Gastroesophageal sphincter (tissue), 4 donors: ENCODE measurements at regions not wholly inside any gene's neighbourhood (a gene's known extent, or its start where the extent isn't known, plus 50 kb on each side); places are given as distances from the start of the nearest gene placed in this dataset.

Experiments
- ATAC-seq: fragments of 150-250 bp; one replicate; pipeline ENCODE4 v1.9.1; 2016; ENCODE audit warnings: mild to moderate bottlenecking, moderate library complexity
- H3K27ac ChIP-seq, 4 donors: fragments of 200-600 bp; sonication (generic) in 3 of 4; 1 replicate in 3 of 4; 2 replicates in 1 of 4; pipeline ENCODE4 v1.5.1; 2016 to 2019
- H3K27me3 ChIP-seq: fragments of 200-600 bp; sonication (generic); one replicate; pipeline ENCODE4 v1.5.1; 2019
- H3K36me3 ChIP-seq, 2 donors: fragments of 200-600 bp; sonication (generic); one replicate each; pipeline ENCODE4 v1.5.1; 2019; ENCODE audit warnings: control low read depth in 1 of 2
- H3K4me1 ChIP-seq, 3 donors: fragments of 200-600 bp; sonication (generic); 1 replicate in 2 of 3; 2 replicates in 1 of 3; pipeline ENCODE4 v1.5.1; 2016 to 2019; ENCODE audit warnings: control low read depth in 2 of 3
- H3K4me3 ChIP-seq, 2 donors: fragments of 200-600 bp; sonication (generic); one replicate each; pipeline ENCODE4 v1.5.1; 2019; ENCODE audit warnings: mild to moderate bottlenecking in 1 of 2, moderate library complexity in 1 of 2
- H3K9me3 ChIP-seq, 3 donors: fragments of 200-600 bp; sonication (generic); one replicate each; pipeline ENCODE4 v1.5.1; 2017 to 2019; ENCODE audit warnings: control low read depth in 2 of 3
- CTCF ChIP-seq, 4 experiments: fragments of 200-600 bp in 2 of 4; fragments of 450-650 bp in 2 of 4; sonication (generic) in 1 of 4; IDR thresholded peaks; one replicate each; pipeline ENCODE4 v1.5.1; 2017 to 2019; ENCODE audit warnings: antibody characterized with exemption in 4 of 4, mild to moderate bottlenecking in 2 of 4, moderate library complexity in 2 of 4
- EP300 ChIP-seq: sonication (generic); formaldehyde crosslinking; IDR thresholded peaks from one replicate; pipeline ENCODE4 v1.6.1; 2017; ENCODE audit warnings: antibody characterized with exemption, mild to moderate bottlenecking
- POLR2A ChIP-seq, 2 donors: fragments of 450-650 bp; IDR thresholded peaks; one replicate each; pipeline ENCODE4 v1.6.1; 2017; ENCODE audit warnings: antibody characterized with exemption in 2 of 2, mild to moderate bottlenecking in 2 of 2, moderate library complexity in 1 of 2
- POLR2AphosphoS5 ChIP-seq: sonication (generic); formaldehyde crosslinking; IDR thresholded peaks from one replicate; pipeline ENCODE4 v1.6.1; 2017; ENCODE audit warnings: antibody characterized with exemption
- WGBS, 2 donors: methylation state at CpG; one replicate each; pipeline ENCODE4 v1.1.5; 2018; ENCODE audit warnings: low coverage in 1 of 2; 5-methylcytosine and 5-hydroxymethylcytosine counted together

- no peaks in the 10 kb centered on the region for H3K27me3 ChIP-seq
- TF ChIP-seq EP300 (no peak), CTCF (IDR thresholded peaks at IDR 0.05) (no peak), POLR2A (IDR thresholded peaks at IDR 0.05) (no peak), POLR2AphosphoS5 (no peak)
- ATAC-seq, result no peak
- 66 to 89% methylated on average over 2 to 4 of the region's 8 CpGs for WGBS, 2 donors
- no peak overlapping the region for H3K4me3 ChIP-seq
- H3K9me3 ChIP-seq, result no peaks in the 10 kb centered on the region
- no peaks in the 10 kb centered on the region for H3K4me1 ChIP-seq
- H3K27ac ChIP-seq, result no peak overlapping the region
- no peaks in the 10 kb centered on the region for H3K36me3 ChIP-seq
Measured at GRCh38 chr3:194990454-194991337, 280.3 kb downstream of the XXYLT1 start.

GRCh38 chr3:194991338-194991654 is 279.7 kb downstream of the XXYLT1 start:
- WGBS, 2 donors, result 59 to 61% methylated on average over 4 of the region's 4 CpGs
- Histone ChIP-seq H3K27me3 (no peaks in the 10 kb centered on the region), H3K36me3 (no peaks in the 10 kb centered on the region), H3K4me3 (no peak overlapping the region), H3K27ac (no peak overlapping the region), H3K4me1 (no peaks in the 10 kb centered on the region), H3K9me3 (no peaks in the 10 kb centered on the region)
- ATAC-seq, result no peak
- TF ChIP-seq CTCF (IDR thresholded peaks at IDR 0.05) (no peak), EP300 (no peak), POLR2A (IDR thresholded peaks at IDR 0.05) (no peak), POLR2AphosphoS5 (no peak)

GRCh38 chr3:194993896-194994295 is 277.1 kb downstream of the XXYLT1 start:
- Histone ChIP-seq H3K27me3 (no peaks in the 10 kb centered on the region), H3K27ac (no peak overlapping the region), H3K9me3 (no peaks in the 10 kb centered on the region), H3K4me3 (no peak overlapping the region), H3K36me3 (no peaks in the 10 kb centered on the region), H3K4me1 (no peaks in the 10 kb centered on the region)
- ATAC-seq, result no peak
- WGBS, 2 donors, result 96 to 100% methylated on average over 2 to 7 of the region's 14 CpGs
- TF ChIP-seq CTCF (IDR thresholded peaks at IDR 0.05), result no peak
- no peak for TF ChIP-seq POLR2A (IDR thresholded peaks at IDR 0.05)
- TF ChIP-seq EP300, result no peak
- no peak for TF ChIP-seq POLR2AphosphoS5

GRCh38 chr3:194994551-194994981 is 276.4 kb downstream of the XXYLT1 start:
- H3K4me1 ChIP-seq, result no peaks in the 10 kb centered on the region
- H3K27ac ChIP-seq, result no peak overlapping the region
- H3K9me3 ChIP-seq, result no peaks in the 10 kb centered on the region
- H3K4me3 ChIP-seq, result no peak overlapping the region
- TF ChIP-seq EP300, result no peak
- TF ChIP-seq POLR2A (IDR thresholded peaks at IDR 0.05), result no peak
- no peak for TF ChIP-seq POLR2AphosphoS5
- no peak for TF ChIP-seq CTCF (IDR thresholded peaks at IDR 0.05)
- 87 to 100% methylated on average over 2 to 5 of the region's 6 CpGs for WGBS, 2 donors
- no peak for ATAC-seq
- no peaks in the 10 kb centered on the region for H3K36me3 ChIP-seq
- no peaks in the 10 kb centered on the region for H3K27me3 ChIP-seq

GRCh38 chr3:194995334-194995733 is 275.6 kb downstream of the XXYLT1 start:
- Histone ChIP-seq H3K27me3 (no peaks in the 10 kb centered on the region), H3K4me3 (no peak overlapping the region), H3K27ac (no peak overlapping the region), H3K36me3 (no peaks in the 10 kb centered on the region), H3K9me3 (no peaks in the 10 kb centered on the region), H3K4me1 (no peaks in the 10 kb centered on the region)
- TF ChIP-seq CTCF (IDR thresholded peaks at IDR 0.05), result no peak
- TF ChIP-seq POLR2AphosphoS5, result no peak
- TF ChIP-seq EP300, result no peak
- TF ChIP-seq POLR2A (IDR thresholded peaks at IDR 0.05), result no peak
- 87 to 89% methylated on average over 4 to 7 of the region's 7 CpGs for WGBS, 2 donors
- ATAC-seq, result no peak
